ENCODE measurements at regions not wholly inside any gene's neighbourhood (a gene's known extent, or its start where the extent isn't known, plus 50 kb on each side); places are given as distances from the start of the nearest gene placed in this dataset.

DNA sequence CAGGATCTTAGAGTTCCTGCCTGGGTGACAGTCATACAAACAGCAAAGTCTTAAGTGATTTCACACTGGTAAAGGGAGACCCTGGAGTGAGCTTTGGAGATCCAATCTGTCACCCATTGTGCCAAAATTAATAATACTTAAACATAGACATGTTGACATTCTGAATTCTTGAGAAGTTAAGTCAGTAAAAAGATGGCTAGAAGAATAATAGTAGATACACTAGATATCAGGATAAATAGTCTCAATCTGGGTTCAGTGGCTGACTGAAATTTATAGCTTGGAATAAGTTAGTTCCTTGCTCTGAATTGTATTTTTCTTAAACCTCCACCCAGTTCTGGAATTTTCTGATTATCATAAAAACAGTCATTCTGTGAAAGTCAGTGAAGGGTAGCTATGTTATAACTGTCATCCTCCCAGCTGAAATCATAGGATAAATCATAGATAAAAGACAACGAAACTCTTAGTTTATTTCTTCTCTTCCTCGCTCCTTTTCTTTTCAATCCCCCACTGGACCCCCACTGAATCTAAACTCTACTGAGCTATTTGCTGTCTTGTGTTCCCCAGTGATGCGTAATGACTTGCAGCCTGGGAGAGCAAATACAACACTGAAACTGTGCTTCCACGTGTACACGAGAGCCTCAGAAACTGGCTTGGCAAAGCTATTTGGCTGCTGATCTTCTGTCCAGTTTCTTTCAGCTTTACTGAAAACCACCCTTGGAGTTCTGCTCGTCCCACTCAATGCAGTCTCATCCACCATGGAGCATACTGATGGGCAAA lies 175.4 kb upstream of the TP63 start:
- DNase-seq (ENCODE audit: low spot score), result no peak

DNA sequence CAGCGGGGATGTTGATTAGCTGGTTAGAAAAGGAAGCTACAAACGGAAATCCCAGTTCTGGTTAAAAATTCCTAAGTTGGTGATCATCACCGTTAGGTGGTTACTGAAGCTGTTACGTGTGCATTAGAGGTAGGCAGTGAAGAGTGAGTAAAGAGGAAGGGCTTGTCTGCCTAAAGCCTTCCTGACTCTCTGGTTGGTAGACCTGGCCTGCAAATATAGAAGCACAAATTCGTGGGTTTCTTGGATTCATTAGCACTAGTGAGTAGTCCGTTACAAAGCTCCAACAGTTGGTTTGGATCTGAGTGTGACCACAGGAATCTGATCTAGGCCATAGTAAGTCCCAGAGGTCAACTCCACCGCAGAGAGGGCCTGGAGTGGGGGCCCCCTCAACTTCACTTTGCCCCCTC lies 174.0 kb upstream of the TP63 start:
- no peak for DNase-seq (ENCODE audit: low spot score)

DNA sequence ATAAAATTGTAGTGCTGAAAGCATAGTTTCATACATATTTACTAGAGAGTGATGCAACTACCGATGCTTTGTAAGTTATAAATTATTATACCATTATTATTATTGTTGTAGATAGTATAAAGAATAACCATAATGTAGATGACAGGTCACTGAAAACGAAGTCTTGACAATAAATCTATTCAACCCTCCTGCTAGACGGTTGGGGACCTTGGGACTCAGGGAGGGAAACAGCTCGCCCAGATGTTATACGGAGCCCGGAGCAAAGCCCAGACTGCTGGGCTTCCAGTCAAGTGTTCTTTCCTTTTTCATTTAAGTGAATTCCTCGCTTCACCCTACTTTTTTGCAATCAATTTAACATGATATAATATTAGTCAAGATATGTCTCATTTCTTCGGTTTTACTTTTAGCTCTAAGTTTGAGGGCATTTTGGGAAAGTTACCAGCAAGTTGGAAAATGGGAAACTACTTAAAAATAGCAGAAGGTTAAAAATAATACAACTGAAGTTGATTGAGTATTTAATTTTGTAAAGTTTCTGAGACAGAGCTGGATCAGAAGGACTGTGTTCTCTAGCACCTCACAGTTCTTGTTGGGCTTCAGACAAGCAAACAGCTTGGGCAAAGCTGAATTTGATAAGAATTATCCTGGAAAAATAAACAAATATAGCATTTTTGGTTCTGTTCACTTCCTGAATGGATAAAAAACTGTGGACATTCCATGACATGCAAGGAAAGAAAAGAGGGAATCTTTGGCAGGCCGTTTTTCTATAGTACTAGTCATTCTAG lies 173.4 kb upstream of the TP63 start:
- no peak for DNase-seq (ENCODE audit: low spot score)

DNA sequence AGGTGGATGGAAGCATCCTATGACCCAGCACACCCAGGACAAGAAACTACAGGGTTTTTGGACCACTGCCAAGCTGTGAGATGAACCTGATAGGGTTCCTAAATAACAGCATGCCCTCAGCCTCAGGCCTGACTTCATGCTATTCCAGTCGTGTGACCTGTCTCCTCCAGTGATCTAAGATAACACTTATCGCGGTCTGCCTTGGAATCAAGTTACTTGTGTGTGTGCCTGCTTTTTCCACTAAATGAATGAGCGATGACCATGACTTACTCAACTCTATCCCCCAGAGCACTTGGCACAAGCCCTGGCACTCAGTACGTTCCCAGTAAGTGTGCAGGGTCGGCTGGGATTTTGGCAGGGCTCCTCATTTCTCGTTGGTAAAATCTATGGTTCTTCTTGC lies 172.7 kb upstream of the TP63 start:
- DNase-seq (ENCODE audit: low spot score), result peak; percentile 5

DNA sequence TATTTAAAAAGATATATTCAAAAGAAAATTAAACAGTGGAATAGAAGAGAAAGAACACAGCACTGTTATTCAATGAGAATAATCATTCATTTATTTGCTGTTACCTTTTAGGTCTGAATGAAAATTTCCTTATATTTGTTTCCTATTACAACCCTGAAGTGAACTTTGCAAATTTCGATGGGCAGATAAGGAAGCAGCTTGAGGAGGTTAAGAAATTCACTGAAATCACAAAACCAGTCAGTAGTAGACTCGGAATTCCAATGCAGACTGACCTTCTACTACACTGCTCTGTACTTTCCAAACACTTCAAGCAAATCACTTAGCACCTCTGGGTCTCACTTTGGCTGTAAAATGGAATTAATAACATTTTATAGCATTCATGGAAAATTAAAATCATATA lies 172.0 kb upstream of the TP63 start:
- DNase-seq (ENCODE audit: low spot score), result no peak

DNA sequence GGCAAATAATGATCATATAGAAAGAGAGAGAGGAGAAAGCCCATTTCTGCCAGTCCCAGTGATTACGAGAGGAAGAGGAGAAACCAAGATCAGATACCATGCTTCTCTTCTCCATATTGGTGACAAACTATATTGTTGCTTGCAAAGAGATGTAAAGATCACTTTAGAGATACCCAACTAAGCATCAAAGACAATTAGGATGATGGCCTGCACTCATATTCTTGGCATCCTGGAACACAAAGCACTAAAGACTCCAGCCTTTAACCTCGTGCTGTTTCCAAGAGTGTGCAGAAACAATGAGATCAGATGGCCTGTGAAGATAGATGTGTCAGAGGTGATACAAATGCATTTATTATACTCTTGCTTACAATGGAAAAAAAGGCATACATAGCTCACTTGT lies 170.7 kb upstream of the TP63 start:
- no peak for DNase-seq (ENCODE audit: low spot score)

DNA sequence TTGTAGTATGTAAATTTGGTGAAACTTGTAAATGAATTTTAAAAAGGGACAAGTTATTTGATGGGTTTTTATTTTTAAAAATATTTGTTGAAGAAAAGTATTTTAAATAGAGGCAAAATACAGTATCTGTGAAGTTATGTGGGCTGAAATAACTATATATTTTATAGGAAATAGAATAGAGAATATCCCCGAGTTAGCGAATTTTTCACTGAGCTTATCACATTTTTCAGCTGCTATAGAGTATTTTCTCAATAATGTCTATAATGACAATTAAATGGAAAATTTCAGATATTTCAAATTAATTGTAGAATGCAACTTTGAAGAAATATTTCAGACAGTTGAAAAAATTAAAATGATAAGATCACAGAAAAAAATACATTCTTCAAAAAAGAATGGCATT lies 166.4 kb upstream of the TP63 start:
- DNase-seq (ENCODE audit: low spot score), result no peak

DNA sequence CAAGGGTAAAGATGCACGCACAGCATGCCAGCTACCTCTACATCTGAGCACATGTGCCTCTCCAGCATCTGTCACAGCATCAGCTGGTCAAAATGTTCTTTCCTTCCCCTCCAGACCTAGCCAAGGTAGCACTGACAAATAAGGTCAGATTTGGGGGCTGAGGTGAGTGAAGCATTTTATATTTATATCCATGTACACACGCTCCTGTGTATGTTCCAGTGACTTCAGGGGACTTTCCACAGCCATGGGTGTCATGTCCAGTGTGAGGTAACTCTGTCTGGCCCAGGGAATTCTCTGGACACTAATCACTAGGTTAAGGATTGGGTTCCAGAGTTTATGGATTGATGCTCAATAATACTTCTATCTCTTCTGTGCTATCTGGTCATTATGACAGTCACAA lies 165.2 kb upstream of the TP63 start:
- no peak for DNase-seq (ENCODE audit: low spot score)

DNA sequence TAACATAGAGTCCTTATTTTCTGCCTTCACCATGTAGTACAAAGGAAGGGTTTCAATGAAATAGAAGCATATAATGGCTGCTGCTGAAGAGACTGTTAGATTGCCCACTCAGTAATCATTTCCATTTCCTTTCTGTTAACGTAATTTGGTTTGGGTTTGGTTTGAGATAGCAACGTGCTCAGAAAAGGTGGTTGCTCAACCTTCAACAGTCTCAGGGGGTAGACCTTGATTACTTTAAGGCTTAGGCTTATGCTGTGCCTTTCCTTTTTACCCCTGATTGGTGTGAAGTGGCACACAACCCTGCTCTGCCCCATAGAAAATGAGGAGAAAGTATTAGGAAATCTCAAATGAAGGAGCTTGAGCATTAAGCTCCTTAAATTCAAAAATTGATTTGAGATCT lies 163.7 kb upstream of the TP63 start:
- DNase-seq (ENCODE audit: low spot score), result no peak

DNA sequence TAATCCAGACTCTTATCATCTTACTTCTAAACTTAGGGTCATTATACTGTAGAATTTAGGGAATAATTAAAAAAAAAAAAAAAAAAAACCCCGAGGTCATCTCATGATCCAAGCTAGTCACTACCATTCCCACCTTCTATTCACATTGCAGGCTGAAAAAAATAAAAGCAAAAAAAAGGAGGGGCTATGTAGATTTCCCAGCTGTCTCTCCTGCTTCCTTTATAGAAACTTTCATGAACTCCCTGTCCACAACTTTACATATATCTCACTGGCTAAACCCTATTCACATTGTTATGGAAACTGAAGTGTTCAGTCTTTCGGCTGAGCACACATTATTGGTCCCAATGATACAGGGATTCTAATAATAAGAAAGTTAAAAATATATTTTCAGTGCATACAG lies 156.2 kb upstream of the TP63 start:
- DNase-seq (ENCODE audit: low spot score), result no peak

DNA sequence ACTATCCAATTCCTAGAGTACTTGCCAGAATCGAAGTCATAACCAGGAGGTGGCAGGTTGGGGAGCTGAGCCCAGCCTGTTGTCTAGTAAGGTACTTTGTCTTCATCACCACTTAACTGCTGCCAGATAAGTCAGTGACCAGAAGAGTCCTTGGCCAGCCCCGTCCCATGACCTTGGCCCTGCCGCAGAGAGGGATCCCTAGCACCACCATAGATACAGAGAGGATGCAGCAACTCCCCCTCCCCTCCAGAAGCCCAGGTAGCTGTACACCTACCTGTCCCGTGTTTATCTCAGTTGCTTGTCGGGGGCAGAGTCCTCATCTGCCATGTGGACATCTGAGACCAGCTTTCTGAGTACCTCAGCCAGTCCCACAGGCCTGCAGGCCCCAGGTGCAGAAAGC lies 153.6 kb upstream of the TP63 start:
- DNase-seq (ENCODE audit: low spot score), result no peak

DNA sequence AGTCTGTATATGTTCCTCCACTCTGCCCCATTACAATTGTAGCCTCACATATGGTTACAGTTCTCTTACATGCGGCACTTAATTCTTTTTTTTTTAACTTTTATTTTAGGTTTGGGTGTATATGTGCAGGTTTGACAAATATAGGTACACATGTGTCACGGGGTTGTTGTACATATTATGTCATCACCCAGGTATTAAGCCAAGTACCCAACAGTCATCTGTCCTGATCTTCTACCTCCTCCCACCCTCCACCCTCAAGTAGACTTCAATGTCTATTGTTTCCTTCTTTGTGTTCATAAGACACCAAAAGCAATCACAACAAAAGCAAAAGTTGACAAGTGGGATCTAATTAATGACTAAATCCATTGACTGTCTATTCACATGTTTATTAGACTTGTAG lies 144.6 kb upstream of the TP63 start:
- no peak for DNase-seq (ENCODE audit: low spot score)

DNA sequence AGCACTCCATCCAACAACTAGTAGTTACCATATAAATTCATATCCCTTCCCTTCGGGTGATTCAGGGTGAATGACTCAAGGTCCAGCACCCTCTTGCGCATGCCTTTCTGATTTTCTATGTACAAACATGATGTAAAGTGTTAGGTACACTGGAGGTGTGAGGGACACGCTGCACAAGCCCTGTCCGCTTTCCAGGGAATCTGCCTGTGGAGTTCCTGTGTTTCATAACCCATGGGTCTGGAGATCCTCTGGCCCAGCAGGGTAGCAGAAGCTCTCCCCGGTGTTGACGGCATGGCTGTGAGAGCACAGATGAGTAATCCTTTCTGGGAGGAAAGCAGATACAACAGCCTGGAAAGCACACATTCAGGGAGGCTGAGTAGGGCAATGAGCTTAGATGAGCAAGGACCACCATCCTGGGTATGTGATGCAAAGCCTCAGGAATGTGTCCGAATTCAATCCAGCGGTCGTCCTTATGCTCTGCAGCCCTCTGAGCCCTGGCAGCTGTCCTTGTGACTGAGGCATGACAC lies 142.9 kb upstream of the TP63 start:
- no peak for DNase-seq (ENCODE audit: low spot score)

DNA sequence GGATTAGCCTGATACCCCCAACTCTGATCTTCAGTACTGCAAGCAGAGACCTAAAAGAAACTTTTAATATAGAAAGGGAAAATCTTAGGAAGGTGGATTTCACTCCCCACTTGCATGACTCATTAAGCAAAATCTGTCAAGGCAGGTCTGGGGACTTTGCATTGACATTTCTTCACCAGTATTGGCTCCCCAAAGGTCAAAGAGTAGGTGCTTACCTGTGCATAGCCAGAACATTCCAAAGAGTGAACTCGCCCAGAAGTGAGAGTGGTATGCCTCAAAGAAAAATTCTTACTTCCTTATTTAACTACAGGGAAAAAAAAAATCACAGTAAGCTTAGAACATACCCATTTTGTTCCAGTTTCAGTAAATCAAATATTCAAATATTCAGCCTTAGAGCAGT lies 140.9 kb upstream of the TP63 start:
- no peak for DNase-seq (ENCODE audit: low spot score)

DNA sequence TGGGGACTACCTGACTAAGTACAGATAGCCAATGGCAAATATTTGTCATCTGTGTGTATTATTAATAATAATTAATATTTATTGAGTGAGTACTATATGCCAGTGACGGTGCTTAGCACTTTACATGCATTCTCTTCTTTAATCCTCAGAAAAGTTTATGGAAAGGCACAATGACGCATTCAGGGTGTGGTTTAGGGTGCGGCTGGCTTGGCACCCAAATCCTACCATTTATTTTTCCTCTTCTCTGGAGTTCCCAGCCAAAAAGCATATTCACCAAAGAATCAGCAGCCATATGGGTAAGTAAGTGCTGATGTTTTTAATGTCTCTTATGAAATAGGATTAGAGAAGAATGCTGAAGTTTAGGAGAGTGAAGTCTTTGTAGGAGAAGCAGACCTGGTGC lies 140.4 kb upstream of the TP63 start:
- DNase-seq (ENCODE audit: low spot score), result no peak

DNA sequence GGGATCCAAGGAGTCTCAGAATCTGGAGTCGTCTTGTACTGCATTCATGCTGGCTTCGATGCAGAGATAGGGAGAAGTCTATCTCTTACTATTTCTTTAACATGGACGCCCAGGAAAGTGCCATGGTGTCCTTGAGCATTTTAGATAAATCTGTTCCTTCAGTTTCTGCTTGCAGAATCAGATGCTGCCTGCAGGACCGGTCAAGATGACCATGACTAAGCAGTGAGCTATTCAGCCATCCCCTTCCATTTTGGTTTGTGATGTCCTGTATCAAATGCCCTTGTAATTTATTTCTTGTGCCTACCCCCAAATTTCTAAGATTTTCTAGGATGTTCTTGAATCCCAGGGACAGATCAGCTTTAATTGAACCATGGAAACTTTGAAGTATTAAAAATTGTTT lies 139.4 kb upstream of the TP63 start:
- DNase-seq (ENCODE audit: low spot score), result no peak

DNA sequence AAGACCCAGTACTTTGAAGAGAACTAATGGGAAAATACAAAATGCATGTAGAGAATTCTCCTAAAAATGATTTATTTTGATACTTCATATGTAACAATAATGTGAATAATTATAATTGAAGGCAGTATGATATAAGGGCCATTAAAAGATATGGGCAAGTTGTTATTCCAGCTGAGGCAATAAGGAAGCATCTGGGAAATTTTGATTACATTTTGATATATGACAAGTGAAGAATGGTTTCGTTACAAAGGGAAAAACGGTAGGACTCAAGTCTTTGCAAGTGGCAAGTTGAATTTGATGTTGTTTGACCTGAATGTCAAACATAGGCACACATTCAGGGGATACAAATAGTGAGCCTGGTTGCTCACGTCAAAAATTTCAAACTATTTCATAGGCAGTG lies 137.9 kb upstream of the TP63 start:
- DNase-seq (ENCODE audit: low spot score), result no peak

DNA sequence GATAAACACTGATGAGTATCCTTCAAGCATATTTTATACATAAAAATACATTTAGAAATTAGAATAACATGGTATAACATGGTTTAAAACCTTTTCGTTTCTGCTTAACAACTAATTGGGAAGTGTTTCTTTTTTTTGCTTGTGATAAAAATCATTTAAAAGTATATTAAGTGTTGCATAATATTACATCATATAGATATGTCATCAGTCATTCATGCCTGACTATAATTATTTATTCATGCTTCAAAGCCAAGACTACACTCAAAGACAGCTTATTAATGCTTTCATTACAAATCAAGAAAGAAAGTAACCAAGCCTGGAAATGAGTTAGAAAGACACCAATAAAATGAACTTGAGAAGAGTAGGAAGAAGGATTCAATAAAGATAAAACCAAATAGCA lies 136.6 kb upstream of the TP63 start:
- no peak for DNase-seq (ENCODE audit: low spot score)

DNA sequence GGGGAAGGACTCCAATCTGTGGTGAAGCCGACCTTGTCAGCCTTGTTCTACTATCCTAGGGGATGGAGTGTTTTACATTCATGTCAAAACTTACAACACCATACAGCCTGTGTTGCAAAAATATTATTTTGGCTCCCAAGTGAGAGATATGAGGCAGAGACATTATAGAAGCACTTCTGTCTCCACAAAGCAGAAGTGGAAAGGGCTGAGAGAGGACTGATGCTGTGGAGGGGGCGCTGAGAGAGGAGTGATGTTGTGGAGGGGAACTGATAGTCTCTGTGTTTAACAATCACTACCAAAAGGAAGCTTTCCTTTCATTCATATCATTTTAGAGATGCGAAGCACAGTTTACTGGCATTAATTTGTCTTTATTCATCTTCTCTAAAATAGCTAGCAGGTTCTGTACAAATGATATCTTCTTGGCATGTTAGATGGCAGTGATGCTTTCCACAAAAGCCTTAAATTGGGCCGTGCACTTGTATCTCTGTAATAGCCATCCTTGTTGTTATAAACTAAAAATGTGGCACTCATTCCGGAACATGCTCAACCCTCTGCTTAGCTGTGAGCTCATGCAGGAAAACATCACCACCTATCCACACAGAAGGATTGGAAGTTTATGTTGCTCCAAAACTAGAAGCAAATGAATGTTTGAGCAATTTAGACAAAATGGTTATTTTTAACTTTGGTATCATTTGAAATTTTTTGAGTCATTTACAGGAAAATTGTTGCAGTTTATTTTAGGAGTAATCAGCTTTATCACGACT lies 134.6 kb upstream of the TP63 start:
- no peak for DNase-seq (ENCODE audit: low spot score)

DNA sequence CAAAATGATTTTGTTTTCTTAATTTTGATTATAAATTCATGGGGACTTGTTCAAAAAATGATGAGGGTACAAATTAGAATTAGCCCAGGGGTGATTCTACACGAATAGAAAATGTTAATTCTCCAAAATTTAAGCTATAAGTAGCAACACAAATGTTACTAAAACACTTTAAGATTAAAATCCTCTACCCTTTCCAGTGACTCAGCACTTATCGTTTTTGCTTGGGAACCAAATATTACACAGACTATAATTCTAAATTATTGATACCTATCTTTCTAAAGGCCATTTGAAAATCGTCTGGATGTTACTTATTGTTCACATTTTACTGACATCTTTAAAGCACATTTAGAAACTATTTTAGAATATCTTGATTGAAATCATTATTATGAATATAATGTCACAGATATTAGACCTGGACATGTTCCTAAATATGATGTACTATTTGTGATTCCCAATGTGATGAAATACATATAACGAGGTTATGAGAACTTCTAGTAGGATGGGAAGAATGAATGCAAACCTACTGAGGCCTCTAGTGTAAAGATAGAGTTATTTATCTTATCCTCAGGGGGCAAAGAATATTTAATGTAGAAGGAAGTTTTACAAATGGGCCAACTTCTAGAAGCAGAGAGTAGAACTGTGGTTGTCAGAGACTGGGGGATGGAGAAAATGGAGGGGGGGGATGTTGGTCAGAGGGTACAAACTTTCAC lies 132.0 kb upstream of the TP63 start:
- no peak for DNase-seq (ENCODE audit: low spot score)

DNA sequence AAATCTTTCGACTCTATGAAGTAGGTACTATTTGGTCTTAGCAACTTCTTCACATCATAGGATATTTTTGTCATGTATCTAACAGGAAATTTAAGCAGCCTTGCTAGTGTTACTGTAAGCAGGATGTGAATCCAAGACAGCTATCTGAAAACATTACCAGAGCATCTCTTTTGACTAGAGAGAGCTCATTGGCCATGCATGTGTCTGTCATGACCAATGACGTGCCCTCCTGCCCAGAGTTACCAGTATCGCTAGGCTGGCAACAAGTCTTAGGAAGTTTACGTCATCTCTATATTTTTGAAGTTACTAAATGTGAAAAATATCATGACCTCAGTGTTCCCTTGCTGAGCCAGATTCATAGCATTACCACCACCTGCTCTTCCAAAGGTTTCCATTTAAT lies 130.9 kb upstream of the TP63 start:
- no peak for DNase-seq (ENCODE audit: low spot score)

DNA sequence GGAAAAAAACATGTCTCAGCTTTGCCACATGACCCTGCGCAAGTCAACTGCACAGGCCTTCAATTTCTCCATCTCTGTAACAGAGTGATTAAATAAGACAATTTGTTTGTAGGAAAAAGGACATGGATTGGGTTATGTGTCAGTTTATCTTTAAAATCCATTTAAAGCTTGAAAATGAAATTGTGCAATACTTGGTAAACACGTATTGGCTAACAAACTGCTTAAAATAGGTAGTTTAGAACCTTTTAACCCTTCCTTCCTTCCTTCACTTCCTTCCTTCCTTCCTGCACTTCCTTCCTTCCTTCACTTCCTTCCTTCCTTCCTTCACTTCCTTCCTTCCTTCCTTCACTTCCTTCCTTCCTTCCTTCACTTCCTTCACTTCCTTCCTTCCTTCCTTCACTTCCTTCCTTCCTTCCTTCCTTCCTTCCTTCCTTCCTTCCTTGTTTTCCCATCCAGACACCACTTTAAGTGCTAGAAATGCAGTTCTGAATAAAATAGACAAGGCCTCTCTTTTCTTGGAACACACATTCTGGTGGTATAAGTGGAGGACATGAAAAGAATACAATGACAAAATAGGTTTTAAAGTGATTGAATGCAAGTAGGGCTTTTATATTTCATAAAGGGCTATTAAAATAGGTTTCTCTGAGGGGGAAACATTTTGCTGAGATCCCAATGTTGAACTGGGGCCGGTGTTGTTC lies 130.2 kb upstream of the TP63 start:
- no peak for DNase-seq (ENCODE audit: low spot score)
